ENCODE measurements at regions not wholly inside any gene's neighbourhood (a gene's known extent, or its start where the extent isn't known, plus 50 kb on each side); places are given as distances from the start of the nearest gene placed in this dataset.
"Not testable (repeated sequence)": the region's sequence is repeated elsewhere in the genome, so short reads cannot be mapped to it uniquely, and the experiment has no call there.

DNA sequence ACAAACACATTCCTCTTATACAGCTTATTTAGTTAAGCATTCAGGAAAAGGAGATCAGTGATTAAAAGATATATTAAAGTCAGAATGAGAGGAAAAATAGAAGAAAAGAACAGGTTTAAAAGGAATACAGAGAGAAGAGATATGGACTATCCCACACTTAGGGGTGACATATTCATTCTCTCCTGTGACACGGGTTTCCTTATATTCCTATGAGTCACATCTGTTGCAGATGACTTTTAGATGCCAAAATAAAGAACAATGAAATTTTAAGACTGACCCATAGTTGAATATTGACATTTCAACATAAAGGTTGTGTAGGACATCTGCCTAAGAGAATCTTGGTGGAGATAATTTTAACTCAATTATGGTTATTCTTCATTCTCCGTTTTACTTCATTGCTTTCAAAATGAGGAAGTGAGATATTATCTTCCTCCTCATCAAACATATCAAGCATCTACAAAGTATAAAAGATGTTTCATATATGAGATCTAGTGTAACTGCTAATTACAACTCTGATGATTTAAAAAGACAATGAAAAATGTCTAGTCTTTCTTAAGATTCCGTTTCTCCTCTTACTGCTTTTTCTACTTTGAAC, 1336.7 kb upstream of the CITED2 start:
- H3K4me1 Mint-ChIP-seq, result peaks cover 9% of the 10 kb centered on the region
- H3K27me3 Mint-ChIP-seq (ENCODE audit: low read depth), result no peaks in the 10 kb centered on the region
- no peaks in the 10 kb centered on the region for H3K36me3 Mint-ChIP-seq (ENCODE audit: low read depth)
- H3K4me3 Mint-ChIP-seq, result no peak overlapping the region
- no peak for TF ChIP-seq CTCF (IDR thresholded peaks at IDR 0.05; ENCODE audit: unreplicated experiment in 3 of 3)
- peaks cover 7% of the 10 kb centered on the region for H3K9me3 Mint-ChIP-seq
- H3K27ac Mint-ChIP-seq, result no peak overlapping the region

GRCh38 chr6:140708441-140708840, 1334.0 kb upstream of the CITED2 start:
- no peak overlapping the region for H3K4me3 Mint-ChIP-seq
- H3K27ac Mint-ChIP-seq, result peak overlapping the region; percentile 78 to 87 (median 84)
- H3K27me3 Mint-ChIP-seq (ENCODE audit: low read depth), result no peaks in the 10 kb centered on the region
- no peak for TF ChIP-seq CTCF (IDR thresholded peaks at IDR 0.05; ENCODE audit: unreplicated experiment in 3 of 3)
- peaks cover 9% of the 10 kb centered on the region for H3K4me1 Mint-ChIP-seq
- peaks cover 19% of the 10 kb centered on the region for H3K9me3 Mint-ChIP-seq
- H3K36me3 Mint-ChIP-seq (ENCODE audit: low read depth), result no peaks in the 10 kb centered on the region

GRCh38 chr6:140704008-140704407, 1329.6 kb upstream of the CITED2 start:
- H3K27ac Mint-ChIP-seq; H3K4me3 Mint-ChIP-seq; H3K4me1 Mint-ChIP-seq; H3K27me3 Mint-ChIP-seq (ENCODE audit: low read depth); H3K36me3 Mint-ChIP-seq (ENCODE audit: low read depth): not testable (repeated sequence)
- H3K9me3 Mint-ChIP-seq, result peaks cover 24% of the 10 kb centered on the region

DNA sequence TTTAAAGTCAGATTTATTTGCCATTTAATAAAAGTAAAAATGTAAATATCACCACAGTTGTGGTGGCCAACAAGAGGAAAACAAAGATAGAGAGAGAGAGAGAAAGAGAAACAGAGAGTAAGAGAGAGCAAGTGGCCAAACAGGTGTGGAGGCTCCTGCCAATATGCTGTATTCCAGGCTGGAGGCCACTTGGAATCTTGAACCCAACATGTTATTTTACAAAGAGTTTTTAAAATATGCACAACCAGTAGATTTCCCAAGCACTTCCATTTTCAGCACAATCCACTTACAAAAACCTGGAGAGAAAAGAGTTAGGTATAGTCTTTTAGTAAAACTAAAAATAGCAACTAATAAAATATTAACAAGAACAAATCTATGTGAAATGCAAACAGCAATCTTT, 1323.1 kb upstream of the CITED2 start:
- no peaks in the 10 kb centered on the region for H3K4me1 Mint-ChIP-seq
- H3K27me3 Mint-ChIP-seq (ENCODE audit: low read depth), result peaks cover 4% of the 10 kb centered on the region
- no peak for TF ChIP-seq CTCF (IDR thresholded peaks at IDR 0.05; ENCODE audit: unreplicated experiment in 3 of 3)
- peaks cover 21% of the 10 kb centered on the region for H3K9me3 Mint-ChIP-seq
- H3K27ac Mint-ChIP-seq, result no peak overlapping the region
- H3K36me3 Mint-ChIP-seq (ENCODE audit: low read depth), result no peaks in the 10 kb centered on the region
- H3K4me3 Mint-ChIP-seq, result no peak overlapping the region

DNA sequence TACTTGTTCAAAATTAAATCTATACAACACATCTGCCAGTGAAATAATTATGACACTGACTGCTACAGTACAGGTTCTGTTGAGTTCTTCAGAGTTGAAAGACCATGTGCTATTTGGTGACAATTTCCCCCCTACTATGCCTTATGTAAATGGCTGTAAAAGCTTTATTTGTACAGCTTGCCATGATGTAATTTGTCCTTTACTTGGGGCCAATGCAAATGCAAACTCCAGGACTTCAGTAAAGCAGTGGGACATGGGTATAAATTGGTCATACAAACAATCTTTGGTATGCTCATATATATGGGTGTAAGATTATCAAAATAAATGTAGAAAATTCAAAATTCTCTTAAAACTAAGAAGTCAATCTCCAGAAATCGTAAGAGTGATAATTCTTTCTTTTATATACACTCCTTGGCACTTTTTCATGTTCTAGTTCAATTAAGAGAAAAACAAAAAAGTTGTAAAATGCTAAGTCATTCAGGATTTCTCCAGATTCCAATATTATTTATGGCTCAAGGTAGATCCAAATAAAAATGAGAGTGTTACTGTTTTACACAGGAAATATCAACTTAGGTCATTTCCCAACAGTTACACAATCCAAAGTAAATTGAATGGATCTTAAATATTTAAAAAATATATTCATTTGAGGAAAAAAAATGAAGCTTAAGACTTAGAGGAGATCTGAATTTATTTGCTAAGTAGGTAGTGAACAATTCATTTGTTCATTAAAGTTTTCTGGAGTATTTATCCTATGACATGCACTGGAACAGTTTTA, 1310.5 kb upstream of the CITED2 start:
- H3K36me3 Mint-ChIP-seq (ENCODE audit: low read depth), result no peaks in the 10 kb centered on the region
- H3K9me3 Mint-ChIP-seq, result peaks cover 5% of the 10 kb centered on the region
- H3K27me3 Mint-ChIP-seq (ENCODE audit: low read depth), result no peaks in the 10 kb centered on the region
- no peaks in the 10 kb centered on the region for H3K4me1 Mint-ChIP-seq
- TF ChIP-seq CTCF (IDR thresholded peaks at IDR 0.05; ENCODE audit: unreplicated experiment in 3 of 3), result no peak
- no peak overlapping the region for H3K4me3 Mint-ChIP-seq
- H3K27ac Mint-ChIP-seq, result no peak overlapping the region

- H3K27ac Mint-ChIP-seq, result no peak overlapping the region
- H3K9me3 Mint-ChIP-seq, result peaks cover 3% of the 10 kb centered on the region
- TF ChIP-seq CTCF (IDR thresholded peaks at IDR 0.05; ENCODE audit: unreplicated experiment in 3 of 3), result no peak
- peaks cover 8% of the 10 kb centered on the region for H3K4me1 Mint-ChIP-seq
- H3K27me3 Mint-ChIP-seq (ENCODE audit: low read depth), result no peaks in the 10 kb centered on the region
- H3K4me3 Mint-ChIP-seq, result no peak overlapping the region
- no peaks in the 10 kb centered on the region for H3K36me3 Mint-ChIP-seq (ENCODE audit: low read depth)
These were observed 1303.5 kb upstream of the CITED2 start for GRCh38 chr6:140677781-140678528.

Data from nephron (organoid).